Esophagus muscularis mucosa (tissue), 3 donors: ENCODE measurements at regions not wholly inside any gene's neighbourhood (a gene's known extent, or its start where the extent isn't known, plus 50 kb on each side); places are given as distances from the start of the nearest gene placed in this dataset.

Experiments
- CTCF ChIP-seq, 3 experiments: fragments of 200-600 bp in 2 of 3; fragments of 450-650 bp in 1 of 3; sonication (generic) in 2 of 3; IDR thresholded peaks; one replicate each; pipeline ENCODE4 v1.5.1; 2017 to 2019; ENCODE audit warnings: antibody characterized with exemption in 3 of 3, mild to moderate bottlenecking in 2 of 3, moderate library complexity in 1 of 3
- EP300 ChIP-seq: sonication (generic); formaldehyde crosslinking; IDR thresholded peaks from one replicate; pipeline ENCODE4 v1.6.1; 2017; ENCODE audit warnings: antibody characterized with exemption

DNA sequence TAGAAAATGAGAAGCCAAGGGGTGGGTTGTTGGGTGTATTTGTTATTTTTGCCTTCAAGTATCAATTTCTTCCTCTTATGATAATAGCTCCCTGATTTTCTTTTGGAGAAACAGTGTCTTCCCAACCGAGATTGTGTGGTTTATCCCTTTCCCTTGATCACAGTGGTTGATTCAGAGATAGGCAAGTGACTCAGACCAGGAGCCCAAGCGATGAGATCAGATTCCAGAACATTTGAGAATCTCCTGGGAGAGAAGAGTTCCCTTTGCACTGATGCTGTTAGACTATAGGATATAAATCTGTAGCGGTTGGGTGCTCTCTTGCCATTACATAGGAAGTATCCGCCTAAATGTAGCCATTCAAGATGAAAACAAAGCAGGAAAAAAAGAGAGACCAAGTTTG, 90.1 kb upstream of the WDR26 start:
- TF ChIP-seq EP300 (no peak), CTCF (IDR thresholded peaks at IDR 0.05) (no peak)
